H9 (cell line): ENCODE measurements at regions not wholly inside any gene's neighbourhood (a gene's known extent, or its start where the extent isn't known, plus 50 kb on each side); places are given as distances from the start of the nearest gene placed in this dataset.

Experiments used
- DNase-seq: peaks from one replicate; pipeline ENCODE4 v3.0.0-alpha.2; 2017
- H2AFZ ChIP-seq: one replicate; pipeline ENCODE4 v1.6.1; 2013; ENCODE audit warnings: mild to moderate bottlenecking, low read length, control low read depth, moderate library complexity
- H2AK5ac ChIP-seq: 2 replicates; pipeline ENCODE4 v1.6.1; 2013; ENCODE audit warnings: low read length, control low read depth, mixed read lengths; ENCODE audit not compliant: insufficient read length
- H2BK120ac ChIP-seq: one replicate; pipeline ENCODE4 v1.6.1; 2013; ENCODE audit warnings: low read depth, mild to moderate bottlenecking, low read length, control low read depth, inconsistent platforms; ENCODE audit not compliant: poor library complexity, severe bottlenecking
- H2BK12ac ChIP-seq: 2 replicates; pipeline ENCODE4 v1.6.1; 2013; ENCODE audit warnings: low read length, control low read depth, mixed read lengths, low read depth; ENCODE audit not compliant: insufficient read length
- H2BK15ac ChIP-seq: 2 replicates; pipeline ENCODE4 v1.6.1; 2013; ENCODE audit warnings: low read depth, low read length, control low read depth
- H2BK20ac ChIP-seq: one replicate; pipeline ENCODE4 v1.6.1; 2013; ENCODE audit warnings: low read depth, mild to moderate bottlenecking, low read length, control low read depth, inconsistent platforms; ENCODE audit not compliant: poor library complexity, severe bottlenecking
- H2BK5ac ChIP-seq: 2 replicates; pipeline ENCODE4 v1.6.1; 2013; ENCODE audit warnings: low read length, control low read depth, mixed read lengths; ENCODE audit not compliant: insufficient read length
- H3K14ac ChIP-seq: 2 replicates; pipeline ENCODE4 v1.6.1; 2013; ENCODE audit warnings: low read length, control low read depth; ENCODE audit not compliant: insufficient read depth
- H3K18ac ChIP-seq: 2 replicates; pipeline ENCODE4 v1.6.1; 2013; ENCODE audit warnings: low read depth, mild to moderate bottlenecking, mixed read lengths, low read length, control low read depth; ENCODE audit not compliant: insufficient read length
- H3K23ac ChIP-seq: 2 replicates; pipeline ENCODE4 v1.6.1; 2013; ENCODE audit warnings: low read length, control low read depth, mixed read lengths, low read depth; ENCODE audit not compliant: insufficient read length
- H3K23me2 ChIP-seq: 2 replicates; pipeline ENCODE4 v1.6.1; 2013; ENCODE audit warnings: low read depth, mild to moderate bottlenecking, mixed read lengths, low read length, control low read depth; ENCODE audit not compliant: insufficient read length, poor library complexity, severe bottlenecking
- H3K27ac ChIP-seq: 2 replicates; pipeline ENCODE4 v1.5.1; 2013; ENCODE audit warnings: low read length, control low read depth, mixed read lengths, low read depth; ENCODE audit not compliant: insufficient read length
- H3K27me3 ChIP-seq: 2 replicates; pipeline ENCODE4 v1.6.1; 2013; ENCODE audit warnings: low read length, control low read depth, inconsistent platforms; ENCODE audit not compliant: insufficient read depth
- H3K4ac ChIP-seq: 2 replicates; pipeline ENCODE4 v1.6.1; 2013; ENCODE audit warnings: low read depth, mild to moderate bottlenecking, control low read depth, inconsistent platforms, low read length, moderate library complexity
- H3K4me1 ChIP-seq: 2 replicates; pipeline ENCODE4 v1.6.1; 2013; ENCODE audit warnings: low read length, control low read depth, inconsistent platforms; ENCODE audit not compliant: insufficient read depth
- H3K4me2 ChIP-seq: 2 replicates; pipeline ENCODE4 v1.6.1; 2013; ENCODE audit warnings: low read length, control low read depth, mixed read lengths; ENCODE audit not compliant: insufficient read length, insufficient read depth
- H3K56ac ChIP-seq: 2 replicates; pipeline ENCODE4 v1.6.1; 2013; ENCODE audit warnings: low read depth, mild to moderate bottlenecking, mixed read lengths, low read length, control low read depth; ENCODE audit not compliant: insufficient read length
- H3K79me1 ChIP-seq: 2 replicates; pipeline ENCODE4 v1.6.1; 2013; ENCODE audit warnings: low read depth, mild to moderate bottlenecking, moderate library complexity, low read length, control low read depth, inconsistent platforms; ENCODE audit not compliant: insufficient read depth, poor library complexity, severe bottlenecking
- H3K79me2 ChIP-seq: 2 replicates; pipeline ENCODE4 v1.6.1; 2013; ENCODE audit warnings: low read length, control low read depth, inconsistent platforms; ENCODE audit not compliant: insufficient read depth
- H3K9ac ChIP-seq: 2 replicates; pipeline ENCODE4 v1.6.1; 2013; ENCODE audit warnings: low read length, control low read depth, mixed read lengths; ENCODE audit not compliant: insufficient read length; ENCODE audit errors: extremely low read depth
- H3K9me3 ChIP-seq: one replicate; pipeline ENCODE4 v1.6.1; 2013; ENCODE audit warnings: low read depth, low read length, inconsistent platforms; ENCODE audit not compliant: control insufficient read depth
- H3T11ph ChIP-seq: one replicate; pipeline ENCODE4 v1.6.1; 2013; ENCODE audit warnings: mild to moderate bottlenecking, low read length, control low read depth, inconsistent platforms
- H4K20me1 ChIP-seq: one replicate; pipeline ENCODE4 v1.6.1; 2013; ENCODE audit not compliant: control insufficient read depth, insufficient read length, insufficient read depth
- H4K5ac ChIP-seq: 2 replicates; pipeline ENCODE4 v1.6.1; 2013; ENCODE audit warnings: low read depth, mild to moderate bottlenecking, mixed read lengths, low read length, control low read depth; ENCODE audit not compliant: insufficient read length
- H4K8ac ChIP-seq: replicated peaks from 2 replicates; pipeline ENCODE4 v1.6.1; 2013; ENCODE audit warnings: low read length, control low read depth, mixed read lengths, low read depth; ENCODE audit not compliant: insufficient read length
- H4K91ac ChIP-seq: 2 replicates; pipeline ENCODE4 v1.6.1; 2013; ENCODE audit warnings: low read depth, mild to moderate bottlenecking, moderate library complexity, mixed read lengths, low read length, control low read depth; ENCODE audit not compliant: insufficient read length
- H3K27ac Mint-ChIP-seq, 3 experiments: 2 replicates in 2 of 3; 3 replicates in 1 of 3; pipeline ENCODE4 v1.8.0; 2020 to 2021; ENCODE audit warnings: mixed read lengths in 3 of 3, mild to moderate bottlenecking in 1 of 3, moderate library complexity in 1 of 3
- H3K27me3 Mint-ChIP-seq: 2 replicates; pipeline ENCODE4 v1.8.0; 2021; ENCODE audit warnings: low read depth, mild to moderate bottlenecking, moderate library complexity, mixed read lengths
- H3K36me3 Mint-ChIP-seq, 3 experiments: 2 replicates in 2 of 3; 3 replicates in 1 of 3; pipeline ENCODE4 v1.8.0; 2020 to 2021; ENCODE audit warnings: low read depth in 3 of 3, mixed read lengths in 3 of 3; ENCODE audit not compliant: insufficient read depth in 1 of 3
- H3K4me1 Mint-ChIP-seq, 2 experiments: 2 replicates each; pipeline ENCODE4 v1.8.0; 2020; ENCODE audit warnings: mixed read lengths in 2 of 2
- H3K4me3 Mint-ChIP-seq, 2 experiments: 2 replicates in 1 of 2; 3 replicates in 1 of 2; pipeline ENCODE4 v1.8.0; 2020 to 2021; ENCODE audit warnings: mild to moderate bottlenecking in 2 of 2, mixed read lengths in 2 of 2, moderate library complexity in 1 of 2
- H3K9me3 Mint-ChIP-seq, 2 experiments: 2 replicates in 1 of 2; 3 replicates in 1 of 2; pipeline ENCODE4 v1.8.0; 2020; ENCODE audit warnings: mild to moderate bottlenecking in 2 of 2, mixed read lengths in 2 of 2, moderate library complexity in 1 of 2
- WGBS: extraction: QIAGEN DNeasy Blood & Tissue Kit; methylation state at CpG from one replicate; pipeline ENCODE4 v1.1.7; 2013; ENCODE audit warnings: missing lambda C conversion rate, low lambda C conversion rate, mixed read lengths; ENCODE audit not compliant: insufficient read length; ENCODE audit errors: extremely low coverage; 5-methylcytosine and 5-hydroxymethylcytosine counted together
- TF ChIP-seq, protein P1 (sequence below): fragments of 200-600 bp; sonication (generic); conservative IDR thresholded peaks from 3 replicates; pipeline ENCODE4 v1.8.0; 2021; ENCODE audit warnings: antibody characterized with exemption, mild to moderate bottlenecking

GRCh38 chr17:31598921-31599571 lies 207.6 kb downstream of the RAB11FIP4 start:
- H3K18ac ChIP-seq = no peak overlapping the region
- H3K27ac ChIP-seq = no peak overlapping the region
- Mint-ChIP-seq H3K9me3 (no peaks in the 10 kb centered on the region), H3K4me1 (peaks cover 20 to 22% of the 10 kb centered on the region in 2 experiments), H3K27me3 (no peaks in the 10 kb centered on the region; the same call in none of the 2 replicates), H3K4me3 (no peak overlapping the region), H3K27ac (peak overlapping the region in 1 of 3 experiments; percentile 35; a peak in 2 of 7 replicates), H3K36me3 (no peaks in the 10 kb centered on the region)
- H2BK20ac ChIP-seq = no peak overlapping the region
- no peak for DNase-seq
- H3K79me2 ChIP-seq = no peaks in the 10 kb centered on the region
- no peaks in the 10 kb centered on the region for H3K27me3 ChIP-seq
- no peaks in the 10 kb centered on the region for H4K20me1 ChIP-seq
- H3K4ac ChIP-seq = no peak overlapping the region
- WGBS = no CpG with 5 or more reads among the region's 11 CpGs
- no peak overlapping the region for H4K8ac ChIP-seq
- H4K91ac ChIP-seq = no peak overlapping the region
- TF ChIP-seq, protein P1, sequence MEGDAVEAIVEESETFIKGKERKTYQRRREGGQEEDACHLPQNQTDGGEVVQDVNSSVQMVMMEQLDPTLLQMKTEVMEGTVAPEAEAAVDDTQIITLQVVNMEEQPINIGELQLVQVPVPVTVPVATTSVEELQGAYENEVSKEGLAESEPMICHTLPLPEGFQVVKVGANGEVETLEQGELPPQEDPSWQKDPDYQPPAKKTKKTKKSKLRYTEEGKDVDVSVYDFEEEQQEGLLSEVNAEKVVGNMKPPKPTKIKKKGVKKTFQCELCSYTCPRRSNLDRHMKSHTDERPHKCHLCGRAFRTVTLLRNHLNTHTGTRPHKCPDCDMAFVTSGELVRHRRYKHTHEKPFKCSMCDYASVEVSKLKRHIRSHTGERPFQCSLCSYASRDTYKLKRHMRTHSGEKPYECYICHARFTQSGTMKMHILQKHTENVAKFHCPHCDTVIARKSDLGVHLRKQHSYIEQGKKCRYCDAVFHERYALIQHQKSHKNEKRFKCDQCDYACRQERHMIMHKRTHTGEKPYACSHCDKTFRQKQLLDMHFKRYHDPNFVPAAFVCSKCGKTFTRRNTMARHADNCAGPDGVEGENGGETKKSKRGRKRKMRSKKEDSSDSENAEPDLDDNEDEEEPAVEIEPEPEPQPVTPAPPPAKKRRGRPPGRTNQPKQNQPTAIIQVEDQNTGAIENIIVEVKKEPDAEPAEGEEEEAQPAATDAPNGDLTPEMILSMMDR = no peak
- H3K9me3 ChIP-seq = no peaks in the 10 kb centered on the region
- no peak overlapping the region for H2AFZ ChIP-seq
- no peaks in the 10 kb centered on the region for H3K4me1 ChIP-seq
- H3K79me1 ChIP-seq = no peaks in the 10 kb centered on the region
- H3K9ac ChIP-seq = no peak overlapping the region
- H3K56ac ChIP-seq = no peak overlapping the region
- no peak overlapping the region for H2AK5ac ChIP-seq
- no peaks in the 10 kb centered on the region for H3K23me2 ChIP-seq
- H2BK5ac ChIP-seq = no peak overlapping the region
- no peak overlapping the region; the same call in 1 of the 2 replicates for H3K14ac ChIP-seq
- no peak overlapping the region for H3K23ac ChIP-seq
- H3K4me2 ChIP-seq = no peak overlapping the region
- H3T11ph ChIP-seq = no peak overlapping the region
- H2BK120ac ChIP-seq = no peak overlapping the region
- no peak overlapping the region for H4K5ac ChIP-seq
- no peak overlapping the region for H2BK12ac ChIP-seq
- no peak overlapping the region for H2BK15ac ChIP-seq
